Common myeloid progenitor, CD34-positive (primary cell): ENCODE measurements at regions not wholly inside any gene's neighbourhood (a gene's known extent, or its start where the extent isn't known, plus 50 kb on each side); places are given as distances from the start of the nearest gene placed in this dataset.

Source experiments
- CTCF ChIA-PET: fragments of 350-600 bp; sonication (Branson Sonifier 250); formaldehyde crosslinking; loops from one replicate; lab custom pipeline; 2021; ENCODE audit warnings: antibody characterized with exemption; lab: Charles Lee
- POLR2A ChIA-PET: fragments of 350-600 bp; sonication (Branson Sonifier 250); formaldehyde crosslinking; loops from one replicate; lab custom pipeline; 2021; ENCODE audit warnings: antibody characterized with exemption; lab: Charles Lee
- DNase-seq, 3 donors: peaks; one replicate each; pipeline versions ENCODE4 v3.0.0 to v3.0.0-alpha.2; 2013
- H3K27ac ChIP-seq, 2 experiments: 1 replicate in 1 of 2; 2 replicates in 1 of 2; pipeline ENCODE4 v1.7.0; 2013; ENCODE audit warnings: inconsistent platforms in 2 of 2, low read length in 2 of 2, mild to moderate bottlenecking in 2 of 2, low read depth in 1 of 2, moderate library complexity in 1 of 2; ENCODE audit not compliant: severe bottlenecking in 2 of 2, insufficient read depth in 1 of 2, poor library complexity in 1 of 2
- H3K27me3 ChIP-seq, 5 experiments: replicated peaks in 2 of 5; 1 replicate in 3 of 5; 2 replicates in 2 of 5; pipeline versions ENCODE4 v1.6.1 to v1.7.0; 2013; ENCODE audit warnings: low read length in 4 of 5, mild to moderate bottlenecking in 2 of 5, moderate library complexity in 2 of 5, inconsistent platforms in 1 of 5; ENCODE audit not compliant: insufficient read depth in 5 of 5, control insufficient read depth in 4 of 5
- H3K36me3 ChIP-seq, 4 experiments: 1 replicate in 2 of 4; 2 replicates in 2 of 4; pipeline versions ENCODE4 v1.6.1 to v1.7.0; 2013; ENCODE audit warnings: low read length in 3 of 4, control low read depth in 1 of 4, mild to moderate bottlenecking in 1 of 4; ENCODE audit not compliant: control insufficient read depth in 4 of 4, insufficient read depth in 4 of 4
- H3K4me1 ChIP-seq, 4 experiments: 1 replicate in 3 of 4; 2 replicates in 1 of 4; pipeline versions ENCODE4 v1.6.1 to v1.7.1; 2013; ENCODE audit warnings: low read length in 3 of 4, mild to moderate bottlenecking in 3 of 4, control low read depth in 1 of 4, inconsistent platforms in 1 of 4, moderate library complexity in 1 of 4; ENCODE audit not compliant: control insufficient read depth in 4 of 4, insufficient read depth in 4 of 4; ENCODE audit errors: control extremely low read depth in 1 of 4
- H3K4me3 ChIP-seq, 7 experiments: 1 replicate in 4 of 7; 2 replicates in 3 of 7; pipeline versions ENCODE4 v1.5.1 to v1.7.0; 2013; ENCODE audit warnings: mild to moderate bottlenecking in 7 of 7, low read length in 6 of 7, moderate library complexity in 6 of 7, inconsistent platforms in 2 of 7, low read depth in 2 of 7, control low read depth in 1 of 7; ENCODE audit not compliant: insufficient read depth in 4 of 7, control insufficient read depth in 1 of 7; ENCODE audit errors: extremely low read depth in 1 of 7
- H3K9me3 ChIP-seq, 5 experiments: 1 replicate in 4 of 5; 2 replicates in 1 of 5; pipeline versions ENCODE4 v1.6.1 to v1.7.1; 2013; ENCODE audit warnings: low read length in 4 of 5, mild to moderate bottlenecking in 2 of 5, inconsistent platforms in 1 of 5, low read depth in 1 of 5, moderate library complexity in 1 of 5; ENCODE audit not compliant: control insufficient read depth in 4 of 5, insufficient read depth in 2 of 5; ENCODE audit errors: control extremely low read depth in 1 of 5
- WGBS: methylation state at CpG from one replicate; pipeline ENCODE4 v1.1.5; 2013; ENCODE audit not compliant: insufficient coverage; 5-methylcytosine and 5-hydroxymethylcytosine counted together

GRCh38 chr6:40764726-40765125, 177.6 kb upstream of the LRFN2 start:
- no peak overlapping the region for H3K4me3 ChIP-seq
- no peak for DNase-seq
- no peaks in the 10 kb centered on the region for H3K9me3 ChIP-seq
- no peaks in the 10 kb centered on the region for H3K36me3 ChIP-seq
- peaks cover 0 to 6% (median 2%) of the 10 kb centered on the region in 5 experiments for H3K27me3 ChIP-seq
- POLR2A ChIA-PET, result no interaction called here
- no peaks in the 10 kb centered on the region for H3K4me1 ChIP-seq
- no peak overlapping the region for H3K27ac ChIP-seq
- CTCF ChIA-PET, result no interaction called here
- 90% methylated on average over 1 of the region's 1 CpG for WGBS

GRCh38 chr6:40762981-40763380, 175.8 kb upstream of the LRFN2 start:
- no peaks in the 10 kb centered on the region for H3K4me1 ChIP-seq
- ChIA-PET CTCF (no interaction called here), POLR2A (no interaction called here)
- H3K36me3 ChIP-seq, result no peaks in the 10 kb centered on the region
- H3K27ac ChIP-seq, result no peak overlapping the region
- peaks cover 0 to 9% (median 7%) of the 10 kb centered on the region in 5 experiments for H3K27me3 ChIP-seq
- no peak overlapping the region for H3K4me3 ChIP-seq
- no peaks in the 10 kb centered on the region for H3K9me3 ChIP-seq
- DNase-seq, result no peak
- WGBS, result 98% methylated on average over 5 of the region's 5 CpGs

- Histone ChIP-seq H3K27ac (no peak overlapping the region), H3K9me3 (no peaks in the 10 kb centered on the region), H3K4me1 (no peaks in the 10 kb centered on the region), H3K4me3 (no peak overlapping the region), H3K27me3 (peaks cover 8 to 30% (median 15%) of the 10 kb centered on the region in 5 experiments), H3K36me3 (no peaks in the 10 kb centered on the region)
- WGBS, result 95% methylated on average over 3 of the region's 3 CpGs
- CTCF ChIA-PET, result no interaction called here
- DNase-seq, result no peak
- POLR2A ChIA-PET, result no interaction called here
Observed at GRCh38 chr6:40760887-40761286, 173.7 kb upstream of the LRFN2 start.

GRCh38 chr6:40759838-40760237, 172.7 kb upstream of the LRFN2 start:
- no peak overlapping the region for H3K4me3 ChIP-seq
- DNase-seq, result no peak
- peaks cover 10 to 41% (median 21%) of the 10 kb centered on the region in 5 experiments for H3K27me3 ChIP-seq
- H3K9me3 ChIP-seq, result no peaks in the 10 kb centered on the region
- WGBS, result 100% methylated on average over 5 of the region's 5 CpGs
- ChIA-PET POLR2A (no interaction called here), CTCF (no interaction called here)
- peaks cover 0 to 1% (median 0%) of the 10 kb centered on the region in 4 experiments for H3K4me1 ChIP-seq
- no peaks in the 10 kb centered on the region for H3K36me3 ChIP-seq
- no peak overlapping the region for H3K27ac ChIP-seq

- ChIA-PET POLR2A (no interaction called here), CTCF (no interaction called here)
- no peak for DNase-seq
- H3K4me3 ChIP-seq, result no peak overlapping the region
- 94% methylated on average over 2 of the region's 3 CpGs for WGBS
- H3K9me3 ChIP-seq, result no peaks in the 10 kb centered on the region
- H3K4me1 ChIP-seq, result peaks cover 0 to 4% (median 0%) of the 10 kb centered on the region in 4 experiments
- H3K27ac ChIP-seq, result no peak overlapping the region
- H3K27me3 ChIP-seq, result peaks cover 14 to 46% (median 26%) of the 10 kb centered on the region in 5 experiments
- H3K36me3 ChIP-seq, result no peaks in the 10 kb centered on the region
Observed at GRCh38 chr6:40759264-40759663, 172.1 kb upstream of the LRFN2 start.

GRCh38 chr6:40755749-40756452, 168.7 kb upstream of the LRFN2 start:
- peaks cover 0 to 4% (median 0%) of the 10 kb centered on the region in 4 experiments for H3K4me1 ChIP-seq
- ChIA-PET POLR2A (no interaction called here), CTCF (no interaction called here)
- H3K27ac ChIP-seq, result no peak overlapping the region
- H3K4me3 ChIP-seq, result no peak overlapping the region
- no peaks in the 10 kb centered on the region for H3K36me3 ChIP-seq
- H3K9me3 ChIP-seq, result no peaks in the 10 kb centered on the region
- peaks cover 22 to 70% (median 34%) of the 10 kb centered on the region in 5 experiments for H3K27me3 ChIP-seq
- DNase-seq, result no peak
- WGBS, result 79% methylated on average over 8 of the region's 8 CpGs

GRCh38 chr6:40755046-40755681, 168.0 kb upstream of the LRFN2 start:
- WGBS, result 10% methylated on average over 10 of the region's 20 CpGs
- no peak for DNase-seq
- Histone ChIP-seq H3K36me3 (no peaks in the 10 kb centered on the region), H3K4me3 (no peak overlapping the region), H3K27ac (no peak overlapping the region), H3K27me3 (peaks cover 20 to 70% (median 34%) of the 10 kb centered on the region in 5 experiments), H3K9me3 (no peaks in the 10 kb centered on the region), H3K4me1 (peaks cover 0 to 4% (median 0%) of the 10 kb centered on the region in 4 experiments)
- ChIA-PET CTCF (no interaction called here), POLR2A (no interaction called here)
